GM23338 (cell line): ENCODE measurements at regions not wholly inside any gene's neighbourhood (a gene's known extent, or its start where the extent isn't known, plus 50 kb on each side); places are given as distances from the start of the nearest gene placed in this dataset.

Source experiments
- ATAC-seq: fragments of 200-7000 bp; cut with Tn5 transposase; 3 replicates; pipeline ENCODE4 v1.9.1; 2020
- DNase-seq: peaks from one replicate; pipeline ENCODE4 v3.0.0-alpha.2; 2015; ENCODE audit warnings: low spot score
- H2AFZ ChIP-seq: fragments of 200-600 bp; sonication (generic); 2 replicates; pipeline ENCODE4 v1.8.0; 2016; ENCODE audit warnings: antibody characterized with exemption, mild to moderate bottlenecking, moderate library complexity
- H3F3A ChIP-seq: fragments of 200-600 bp; sonication (generic); replicated peaks from 2 replicates; pipeline ENCODE4 v1.8.0; 2017; ENCODE audit warnings: antibody characterized with exemption, mixed run types, low read depth
- H3K27ac ChIP-seq: fragments of 200-600 bp; sonication (generic); 2 replicates; pipeline ENCODE4 v1.6.1; 2016; ENCODE audit warnings: low read depth
- H3K27me3 ChIP-seq: fragments of 200-600 bp; sonication (generic); 2 replicates; pipeline ENCODE4 v1.8.0; 2016; ENCODE audit warnings: mild to moderate bottlenecking, mixed run types, moderate library complexity; ENCODE audit not compliant: insufficient read depth
- H3K36me3 ChIP-seq: fragments of 200-600 bp; sonication (generic); 2 replicates; pipeline ENCODE4 v1.8.0; 2016; ENCODE audit warnings: mild to moderate bottlenecking; ENCODE audit not compliant: insufficient read depth
- H3K4me1 ChIP-seq: fragments of 200-600 bp; sonication (generic); 2 replicates; pipeline ENCODE4 v1.8.0; 2016; ENCODE audit warnings: mild to moderate bottlenecking, moderate library complexity; ENCODE audit not compliant: insufficient read depth
- H3K4me2 ChIP-seq: fragments of 200-600 bp; sonication (generic); 2 replicates; pipeline ENCODE4 v1.7.1; 2017; ENCODE audit warnings: mixed run types
- H3K4me3 ChIP-seq: fragments of 200-600 bp; sonication (generic); 2 replicates; pipeline ENCODE4 v1.6.1; 2016; ENCODE audit warnings: mixed run types
- H3K79me2 ChIP-seq: fragments of 200-600 bp; sonication (generic); replicated peaks from 2 replicates; pipeline ENCODE4 v1.8.0; 2017; ENCODE audit warnings: mild to moderate bottlenecking; ENCODE audit not compliant: insufficient read depth
- H3K9me2 ChIP-seq: fragments of 200-600 bp; sonication (generic); 2 replicates; pipeline ENCODE4 v1.8.0; 2017; ENCODE audit not compliant: insufficient read depth
- H4K20me1 ChIP-seq: fragments of 200-600 bp; sonication (generic); replicated peaks from 2 replicates; pipeline ENCODE4 v1.8.0; 2017; ENCODE audit warnings: mild to moderate bottlenecking; ENCODE audit not compliant: insufficient read depth
- H3K27ac Mint-ChIP-seq: 2 replicates; pipeline ENCODE4 v1.8.0; 2020; ENCODE audit warnings: inconsistent platforms, mild to moderate bottlenecking, moderate library complexity, mixed read lengths
- H3K27me3 Mint-ChIP-seq: 3 replicates; pipeline ENCODE4 v1.8.0; 2022; ENCODE audit warnings: low read depth, mild to moderate bottlenecking, moderate library complexity, mixed read lengths, inconsistent platforms; ENCODE audit not compliant: insufficient read depth, poor library complexity
- H3K36me3 Mint-ChIP-seq: 3 replicates; pipeline ENCODE4 v1.8.0; 2021; ENCODE audit warnings: low read depth, mild to moderate bottlenecking, inconsistent platforms, moderate library complexity, mixed read lengths
- H3K4me1 Mint-ChIP-seq: 3 replicates; pipeline ENCODE4 v1.8.0; 2020; ENCODE audit warnings: mild to moderate bottlenecking, inconsistent platforms, mixed read lengths
- H3K4me3 Mint-ChIP-seq: 3 replicates; pipeline ENCODE4 v1.8.0; 2021; ENCODE audit warnings: moderate library complexity, mild to moderate bottlenecking, inconsistent platforms, mixed read lengths
- H3K9me3 Mint-ChIP-seq: 3 replicates; pipeline ENCODE4 v1.8.0; 2020; ENCODE audit warnings: moderate library complexity, mild to moderate bottlenecking, inconsistent platforms, mixed read lengths
- CREB1 ChIP-seq: fragments of 250-450 bp; sonication (Bioruptor Pico); IDR thresholded peaks from 2 replicates; pipeline ENCODE4 v1.5.0; 2020; ENCODE audit warnings: low read depth, mild to moderate bottlenecking, moderate library complexity
- CTCF ChIP-seq, 2 experiments: fragments of 200-600 bp in 1 of 2; sonication (generic) in 1 of 2; conservative IDR thresholded peaks; 2 replicates each; pipeline versions ENCODE4 v1.5.1 to v1.6.1; 2016 to 2017; ENCODE audit warnings: antibody characterized with exemption in 2 of 2, low read depth in 2 of 2, mild to moderate bottlenecking in 2 of 2, moderate library complexity in 1 of 2
- EZH2 ChIP-seq: fragments of 200-600 bp; sonication (generic); IDR thresholded peaks from one replicate; pipeline ENCODE4 v1.8.0; 2017; ENCODE audit warnings: antibody characterized with exemption, mild to moderate bottlenecking, low read depth; ENCODE audit not compliant: unreplicated experiment
- EZH2phosphoT487 ChIP-seq: fragments of 200-600 bp; sonication (generic); IDR thresholded peaks from one replicate; pipeline ENCODE4 v1.8.1; 2018; ENCODE audit warnings: antibody characterized with exemption; ENCODE audit not compliant: unreplicated experiment
- JUNB ChIP-seq: IDR thresholded peaks from one replicate; pipeline ENCODE4 v1.6.1; 2016; ENCODE audit warnings: antibody characterized with exemption; ENCODE audit not compliant: unreplicated experiment
- NANOG ChIP-seq: IDR thresholded peaks from 2 replicates; pipeline ENCODE4 v1.6.1; 2016; ENCODE audit warnings: antibody characterized with exemption, borderline replicate concordance
- POLR2AphosphoS5 ChIP-seq: IDR thresholded peaks from 2 replicates; pipeline ENCODE4 v1.6.1; 2016; ENCODE audit warnings: antibody characterized with exemption, low read depth
- STAT1 ChIP-seq: IDR thresholded peaks from one replicate; pipeline ENCODE4 v1.6.1; 2016; ENCODE audit warnings: antibody characterized with exemption; ENCODE audit not compliant: unreplicated experiment
- ZNF114 ChIP-seq: fragments of 250-450 bp; sonication (Bioruptor Pico); IDR thresholded peaks from 2 replicates; pipeline ENCODE4 v1.5.0; 2020; ENCODE audit warnings: mild to moderate bottlenecking, moderate library complexity
- ZNF331 ChIP-seq: fragments of 250-450 bp; sonication (Bioruptor Pico); IDR thresholded peaks from 2 replicates; pipeline ENCODE4 v1.5.0; 2020; ENCODE audit warnings: low read depth, mild to moderate bottlenecking, moderate library complexity
- ZNF462 ChIP-seq: fragments of 250-450 bp; sonication (Bioruptor Pico); IDR thresholded peaks from 2 replicates; pipeline ENCODE4 v1.5.0; 2020; ENCODE audit warnings: mild to moderate bottlenecking, moderate library complexity
- TF ChIP-seq, protein P1 (sequence below): IDR thresholded peaks from 2 replicates; pipeline ENCODE4 v1.6.1; 2016; ENCODE audit warnings: antibody characterized with exemption
- TF ChIP-seq, protein P2 (sequence below): IDR thresholded peaks from one replicate; pipeline ENCODE4 v1.6.1; 2018; ENCODE audit warnings: antibody characterized with exemption; ENCODE audit not compliant: unreplicated experiment

DNA sequence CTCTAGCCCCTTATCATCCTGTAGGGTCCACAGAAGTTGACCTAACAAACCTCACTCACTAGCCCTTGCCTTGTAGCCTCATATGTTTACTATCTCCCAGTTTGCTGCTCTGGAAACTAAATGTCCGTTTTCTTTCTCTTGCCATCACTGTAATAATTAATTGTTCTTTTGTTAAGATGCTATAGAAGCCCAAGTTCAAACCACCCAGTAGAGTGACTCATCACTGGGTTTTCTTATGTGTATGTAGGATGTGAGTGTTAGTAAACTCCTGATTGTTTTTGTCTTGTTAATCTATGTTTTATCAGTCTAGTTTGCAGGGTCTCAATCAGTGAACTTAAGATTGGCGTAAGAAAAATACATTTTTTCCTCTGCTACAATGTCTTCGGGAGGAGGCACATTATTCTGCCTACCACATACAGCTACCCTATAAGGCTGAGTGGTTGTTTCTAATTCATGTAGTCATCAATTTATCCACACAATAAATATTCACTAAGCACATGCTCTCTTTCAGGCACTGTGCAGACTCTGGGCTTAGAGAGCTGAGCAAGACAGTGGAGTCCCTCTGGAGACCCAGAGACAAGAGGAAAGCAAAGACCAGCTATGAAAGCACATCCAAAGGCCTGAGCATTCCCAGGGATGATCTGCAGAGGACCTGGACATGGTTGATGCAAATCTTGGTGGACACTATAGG is 474.1 kb upstream of the AKR1E2 start:
- TF ChIP-seq STAT1, result no peak
- no peak for TF ChIP-seq EZH2phosphoT487
- TF ChIP-seq, protein P1, sequence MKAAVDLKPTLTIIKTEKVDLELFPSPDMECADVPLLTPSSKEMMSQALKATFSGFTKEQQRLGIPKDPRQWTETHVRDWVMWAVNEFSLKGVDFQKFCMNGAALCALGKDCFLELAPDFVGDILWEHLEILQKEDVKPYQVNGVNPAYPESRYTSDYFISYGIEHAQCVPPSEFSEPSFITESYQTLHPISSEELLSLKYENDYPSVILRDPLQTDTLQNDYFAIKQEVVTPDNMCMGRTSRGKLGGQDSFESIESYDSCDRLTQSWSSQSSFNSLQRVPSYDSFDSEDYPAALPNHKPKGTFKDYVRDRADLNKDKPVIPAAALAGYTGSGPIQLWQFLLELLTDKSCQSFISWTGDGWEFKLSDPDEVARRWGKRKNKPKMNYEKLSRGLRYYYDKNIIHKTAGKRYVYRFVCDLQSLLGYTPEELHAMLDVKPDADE, result no peak
- no peak for TF ChIP-seq NANOG
- no peak for TF ChIP-seq POLR2AphosphoS5
- no peak for TF ChIP-seq CREB1 (CRISPR knock-in tag)
- TF ChIP-seq ZNF462 (CRISPR knock-in tag), result no peak
- TF ChIP-seq CTCF (conservative IDR thresholded peaks at IDR 0.05; ENCODE audit: low read depth in 2 of 2), result no peak
- TF ChIP-seq JUNB, result no peak
- TF ChIP-seq ZNF114 (CRISPR knock-in tag), result no peak
- TF ChIP-seq, protein P2, sequence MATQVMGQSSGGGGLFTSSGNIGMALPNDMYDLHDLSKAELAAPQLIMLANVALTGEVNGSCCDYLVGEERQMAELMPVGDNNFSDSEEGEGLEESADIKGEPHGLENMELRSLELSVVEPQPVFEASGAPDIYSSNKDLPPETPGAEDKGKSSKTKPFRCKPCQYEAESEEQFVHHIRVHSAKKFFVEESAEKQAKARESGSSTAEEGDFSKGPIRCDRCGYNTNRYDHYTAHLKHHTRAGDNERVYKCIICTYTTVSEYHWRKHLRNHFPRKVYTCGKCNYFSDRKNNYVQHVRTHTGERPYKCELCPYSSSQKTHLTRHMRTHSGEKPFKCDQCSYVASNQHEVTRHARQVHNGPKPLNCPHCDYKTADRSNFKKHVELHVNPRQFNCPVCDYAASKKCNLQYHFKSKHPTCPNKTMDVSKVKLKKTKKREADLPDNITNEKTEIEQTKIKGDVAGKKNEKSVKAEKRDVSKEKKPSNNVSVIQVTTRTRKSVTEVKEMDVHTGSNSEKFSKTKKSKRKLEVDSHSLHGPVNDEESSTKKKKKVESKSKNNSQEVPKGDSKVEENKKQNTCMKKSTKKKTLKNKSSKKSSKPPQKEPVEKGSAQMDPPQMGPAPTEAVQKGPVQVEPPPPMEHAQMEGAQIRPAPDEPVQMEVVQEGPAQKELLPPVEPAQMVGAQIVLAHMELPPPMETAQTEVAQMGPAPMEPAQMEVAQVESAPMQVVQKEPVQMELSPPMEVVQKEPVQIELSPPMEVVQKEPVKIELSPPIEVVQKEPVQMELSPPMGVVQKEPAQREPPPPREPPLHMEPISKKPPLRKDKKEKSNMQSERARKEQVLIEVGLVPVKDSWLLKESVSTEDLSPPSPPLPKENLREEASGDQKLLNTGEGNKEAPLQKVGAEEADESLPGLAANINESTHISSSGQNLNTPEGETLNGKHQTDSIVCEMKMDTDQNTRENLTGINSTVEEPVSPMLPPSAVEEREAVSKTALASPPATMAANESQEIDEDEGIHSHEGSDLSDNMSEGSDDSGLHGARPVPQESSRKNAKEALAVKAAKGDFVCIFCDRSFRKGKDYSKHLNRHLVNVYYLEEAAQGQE, result no peak
- TF ChIP-seq EZH2, result no peak
- TF ChIP-seq ZNF331 (CRISPR knock-in tag), result no peak
- Histone ChIP-seq H3K4me1 (peaks cover 6% of the 10 kb centered on the region; the same call in 1 of the 2 replicates), H4K20me1 (no peaks in the 10 kb centered on the region), H2AFZ (no peak overlapping the region; the same call in 1 of the 2 replicates), H3K27ac (no peak overlapping the region), H3F3A (no peaks in the 10 kb centered on the region), H3K4me3 (no peak overlapping the region), H3K79me2 (no peaks in the 10 kb centered on the region), H3K36me3 (no peaks in the 10 kb centered on the region), H3K4me2 (no peak overlapping the region), H3K27me3 (no peaks in the 10 kb centered on the region), H3K9me2 (peaks cover 9% of the 10 kb centered on the region; the same call in 1 of the 2 replicates)
- no peak for ATAC-seq
- Mint-ChIP-seq H3K27ac (no peak overlapping the region), H3K27me3 (no peaks in the 10 kb centered on the region), H3K36me3 (no peaks in the 10 kb centered on the region), H3K9me3 (no peaks in the 10 kb centered on the region), H3K4me3 (no peak overlapping the region), H3K4me1 (peaks cover 7% of the 10 kb centered on the region; the same call in 2 of the 3 replicates)
- DNase-seq, result no peak
